Inferior parietal cortex (tissue), 1 donor: ENCODE measurements at regions not wholly inside any gene's neighbourhood (a gene's known extent, or its start where the extent isn't known, plus 50 kb on each side); places are given as distances from the start of the nearest gene placed in this dataset.
A peak's percentile ranks its signal among the peaks of the same experiment; 100 is the strongest.
"Not testable (repeated sequence)": the region's sequence is repeated elsewhere in the genome, so short reads cannot be mapped to it uniquely, and the experiment has no call there.

Source experiments
- DNase-seq: peaks from one replicate; pipeline ENCODE4 v3.0.0-alpha.2; 2016; ENCODE audit errors: extremely low spot score

GRCh38 chr6:28623242-28623641, 97.6 kb downstream of the GPX5 start:
- DNase-seq, result not testable (repeated sequence)

DNA sequence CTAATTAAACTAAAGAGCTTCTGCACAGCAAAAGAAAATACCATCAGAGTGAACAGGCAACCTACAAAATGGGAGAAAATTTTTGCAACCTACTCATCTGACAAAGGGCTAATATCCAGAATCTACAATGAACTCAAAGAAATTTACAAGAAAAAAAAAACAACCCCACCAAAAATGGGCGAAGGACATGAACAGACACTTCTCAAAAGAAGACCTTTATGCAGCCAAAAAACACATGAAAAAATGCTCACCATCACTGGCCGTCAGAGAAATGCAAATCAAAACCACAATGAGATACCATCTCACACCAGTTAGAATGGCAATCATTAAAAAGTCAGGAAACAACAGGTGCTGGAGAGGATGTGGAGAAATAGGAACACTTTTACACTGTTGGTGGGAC, 100.7 kb downstream of the GPX5 start:
- not testable (repeated sequence) for DNase-seq

DNA sequence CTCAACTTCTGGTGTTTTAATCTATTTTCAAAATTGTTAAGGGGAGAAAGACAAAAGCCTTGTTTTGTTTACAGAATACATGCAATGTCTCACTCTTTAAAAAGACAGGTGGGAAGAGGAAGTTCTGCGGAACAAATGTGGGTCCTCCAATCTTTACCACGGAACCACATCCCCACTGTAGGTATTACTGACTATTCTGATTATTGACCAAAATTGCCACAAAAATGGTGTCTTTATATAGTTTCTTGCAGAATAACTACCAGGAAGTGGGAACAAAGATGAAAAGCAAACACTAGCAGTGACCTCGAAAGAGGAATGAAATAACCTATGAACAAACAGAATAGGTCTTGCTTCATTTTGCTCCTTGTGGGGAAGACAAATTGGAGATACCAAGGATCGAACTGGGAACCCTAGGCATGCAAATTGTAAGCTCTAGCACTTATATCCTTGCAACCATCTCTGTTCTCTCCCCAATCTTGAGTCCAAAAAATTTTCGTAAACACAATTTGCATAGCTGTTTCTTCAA, 106.7 kb downstream of the GPX5 start:
- DNase-seq, result no peak

DNA sequence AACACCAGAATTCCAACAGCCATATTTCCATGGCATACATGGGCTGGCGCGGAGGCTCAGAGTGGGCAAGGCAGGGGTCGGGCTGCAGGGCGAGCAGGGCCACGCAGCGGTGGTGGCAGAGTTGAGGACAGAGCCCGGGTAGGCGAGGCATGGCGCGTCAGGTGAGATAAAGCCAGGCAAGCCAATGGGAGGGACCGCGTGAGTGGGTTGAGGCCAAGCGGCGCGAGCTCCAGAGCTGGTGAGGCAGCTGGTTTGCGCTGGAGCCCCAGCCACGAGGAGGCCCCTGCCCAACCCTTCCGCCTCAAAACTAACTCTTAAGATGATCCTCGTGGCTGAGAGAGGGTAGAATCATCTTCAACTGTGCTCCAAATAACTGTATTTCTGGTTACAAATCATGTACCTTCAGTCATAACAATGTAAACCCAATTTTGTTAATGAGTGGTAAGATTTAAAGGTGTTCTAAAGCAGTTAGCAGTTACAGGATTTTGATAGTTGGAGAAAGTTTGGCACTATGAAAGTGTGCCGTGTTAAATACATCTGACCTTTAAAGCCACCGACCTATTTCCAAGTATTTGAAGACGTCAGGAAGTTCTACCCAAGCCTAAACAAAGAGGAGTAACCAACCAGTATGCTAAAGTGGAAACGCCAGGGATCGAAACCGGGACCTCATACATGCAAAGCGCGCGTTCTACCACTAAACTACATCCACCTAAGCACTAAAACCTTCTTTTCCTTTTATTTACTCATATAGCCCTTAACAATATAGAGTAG, 107.9 kb downstream of the GPX5 start:
- no peak for DNase-seq

DNA sequence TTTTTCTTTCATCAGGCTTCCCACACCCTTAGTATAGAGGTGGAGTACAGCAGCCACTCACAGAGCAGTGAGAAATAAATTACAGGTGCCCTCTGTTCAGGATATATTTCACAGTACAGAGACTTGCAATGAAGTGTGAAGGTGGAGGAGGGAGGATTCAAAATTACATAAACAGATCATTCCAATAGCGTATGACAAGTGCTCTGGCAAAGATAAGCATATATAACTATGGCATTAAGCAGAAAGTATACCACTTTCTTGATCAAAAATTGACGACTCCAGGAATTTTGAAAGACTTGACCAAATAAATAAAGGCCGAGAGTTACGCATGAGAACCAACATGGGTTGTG, 108.7 kb downstream of the GPX5 start:
- peak; percentile 65 for DNase-seq

DNA sequence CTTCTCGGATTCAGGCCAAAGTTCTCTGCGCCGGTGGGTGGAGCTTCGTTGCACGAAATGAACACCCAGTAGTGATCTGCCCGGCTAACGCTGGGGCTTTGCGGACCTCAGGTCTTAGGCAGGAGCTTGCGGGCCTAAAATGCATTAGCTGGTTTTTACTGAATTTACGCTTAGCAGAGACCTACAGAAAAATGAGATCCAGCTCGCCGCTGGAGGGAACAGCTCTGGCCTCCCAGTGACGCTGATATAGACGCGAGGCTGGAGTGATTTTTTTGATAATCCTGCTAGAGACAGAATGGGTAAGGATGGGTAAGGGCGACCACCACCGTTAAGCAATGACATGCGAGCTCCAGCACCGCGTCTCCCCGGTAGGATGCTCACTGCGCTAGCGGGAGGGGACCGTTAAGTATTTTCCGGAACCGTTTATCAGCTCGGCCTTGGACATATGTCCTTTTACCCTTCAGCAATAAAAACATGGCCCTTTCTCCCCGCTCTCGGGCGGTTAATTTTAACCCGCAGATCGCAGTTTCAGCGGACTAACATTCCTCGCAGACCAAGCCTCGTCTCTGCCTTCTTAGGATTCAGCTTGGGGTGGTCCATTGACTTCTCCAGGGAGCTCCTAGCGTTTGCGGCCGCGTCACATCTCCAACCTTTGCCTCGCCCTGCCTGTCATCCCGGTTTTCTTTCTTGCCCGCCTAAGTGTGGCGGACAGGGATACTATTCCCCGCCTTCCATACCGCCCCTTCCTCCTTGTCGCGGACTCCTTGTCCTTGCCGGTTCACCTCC, 109.3 kb downstream of the GPX5 start:
- peak; percentile 39 for DNase-seq

GRCh38 chr6:28635547-28636158, 110.0 kb downstream of the GPX5 start:
- DNase-seq, result no peak

GRCh38 chr6:28638787-28639430, 113.2 kb downstream of the GPX5 start:
- no peak for DNase-seq

DNA sequence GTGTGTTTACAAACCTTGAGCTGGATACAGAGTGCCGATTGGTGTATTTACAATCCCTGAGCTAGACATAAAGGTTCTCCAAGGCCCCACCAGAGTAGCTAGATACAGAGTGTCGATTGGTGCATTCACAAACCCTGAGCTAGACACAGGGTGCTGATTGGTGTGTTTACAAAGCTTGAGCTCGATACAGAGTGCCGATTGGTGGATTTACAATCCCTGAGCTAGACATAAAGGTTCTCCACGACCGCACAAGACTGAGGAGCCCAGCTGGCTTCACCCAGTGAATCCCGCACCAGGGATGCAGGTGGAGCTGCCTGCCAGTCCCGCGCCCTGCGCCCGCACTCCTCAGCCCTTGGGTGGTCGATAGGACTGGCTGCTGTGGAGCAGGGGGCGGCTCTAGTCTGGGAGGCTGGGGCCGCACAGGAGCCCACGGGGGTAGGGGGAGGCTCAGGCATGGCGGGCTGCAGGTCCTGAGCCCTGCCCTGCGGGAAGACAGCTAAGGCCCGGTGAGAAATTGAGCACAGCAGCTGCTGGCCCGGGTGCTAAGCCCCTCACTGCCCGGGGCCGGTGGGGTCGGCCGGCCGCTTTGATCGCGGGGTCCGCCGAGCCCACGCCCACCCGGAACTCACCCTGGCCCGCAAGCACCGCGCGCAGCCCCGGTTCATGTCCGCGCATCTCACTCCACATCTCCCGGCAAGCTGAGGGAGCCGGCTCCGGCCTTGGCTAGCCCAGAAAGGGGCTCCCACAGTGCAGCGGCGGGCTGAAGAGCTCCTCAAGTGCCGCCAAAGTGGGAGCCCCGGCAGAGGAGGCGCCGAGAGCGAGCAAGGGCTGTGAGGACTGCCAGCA, 114.0 kb downstream of the GPX5 start:
- not testable (repeated sequence) for DNase-seq

- DNase-seq, result no peak
Observed at GRCh38 chr6:28643017-28643740, 117.5 kb downstream of the GPX5 start.

- no peak for DNase-seq
Observed at GRCh38 chr6:28646650-28647049, 121.0 kb downstream of the GPX5 start.

DNA sequence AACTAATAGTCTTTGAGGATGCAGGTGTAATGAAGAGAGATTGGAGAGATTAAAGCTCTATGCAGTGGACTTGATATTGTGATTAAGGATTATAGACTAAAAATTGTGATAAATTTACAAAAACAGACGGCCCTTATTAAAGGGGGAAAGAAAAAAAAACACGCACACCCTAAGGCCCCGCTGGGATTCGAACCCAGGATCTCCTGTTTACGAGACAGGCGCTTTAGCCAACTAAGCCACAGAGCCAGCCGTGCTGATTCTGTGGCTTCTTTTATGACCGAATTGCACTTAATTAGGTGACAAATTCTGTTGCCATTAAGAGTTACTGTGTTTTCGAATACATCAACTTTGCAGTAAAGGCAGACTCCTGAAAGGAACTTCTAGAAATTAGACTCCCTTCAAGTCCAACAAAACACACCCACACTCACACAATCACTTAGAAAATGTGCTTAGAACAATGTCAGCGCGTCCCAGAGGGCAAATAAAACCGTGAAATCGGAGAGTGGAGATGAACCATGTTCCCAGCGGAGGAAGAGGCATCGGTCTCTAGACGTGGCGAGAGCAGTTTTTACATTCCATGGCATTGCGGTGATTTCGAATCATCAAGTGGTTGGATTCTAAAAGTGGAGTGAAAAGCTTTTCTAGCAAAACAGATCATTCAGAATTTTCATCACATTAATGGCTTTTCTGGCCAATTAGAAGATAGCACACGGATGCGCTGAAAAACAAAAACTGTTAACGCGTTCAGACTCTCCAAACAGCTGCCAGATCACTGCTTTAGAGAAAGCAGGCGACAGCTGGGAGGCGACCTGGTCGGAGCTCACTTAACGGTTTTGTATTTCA, 122.6 kb downstream of the GPX5 start:
- peak; percentile 84 for DNase-seq

- peak; percentile 23 for DNase-seq
Observed at GRCh38 chr6:28648878-28649375, 123.2 kb downstream of the GPX5 start.

GRCh38 chr6:28651161-28651560, 125.5 kb downstream of the GPX5 start:
- DNase-seq, result no peak

DNA sequence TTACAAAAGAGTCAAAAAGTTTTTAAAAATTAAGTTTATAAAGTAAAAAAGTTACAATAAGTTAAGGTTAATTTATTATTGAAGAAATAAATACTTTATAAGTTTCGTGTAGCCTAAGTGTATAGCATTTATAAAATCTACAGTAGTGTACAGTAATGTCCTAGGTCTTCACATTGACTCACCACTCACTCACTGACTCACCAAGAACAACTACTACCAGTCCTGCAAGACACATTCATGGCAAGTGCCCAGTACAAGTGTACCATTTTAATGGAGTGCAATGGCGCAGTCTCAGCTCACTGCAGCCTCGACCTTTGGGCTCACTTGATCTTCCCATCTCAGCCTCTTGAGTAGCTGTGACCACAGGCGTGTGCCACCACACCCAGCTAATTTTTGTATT, 128.2 kb downstream of the GPX5 start:
- DNase-seq, result no peak

GRCh38 chr6:28655164-28655563, 129.5 kb downstream of the GPX5 start:
- no peak for DNase-seq

GRCh38 chr6:28656715-28657114, 131.0 kb downstream of the GPX5 start:
- no peak for DNase-seq

GRCh38 chr6:28657381-28657768, 131.7 kb downstream of the GPX5 start:
- peak; percentile 36 for DNase-seq

DNA sequence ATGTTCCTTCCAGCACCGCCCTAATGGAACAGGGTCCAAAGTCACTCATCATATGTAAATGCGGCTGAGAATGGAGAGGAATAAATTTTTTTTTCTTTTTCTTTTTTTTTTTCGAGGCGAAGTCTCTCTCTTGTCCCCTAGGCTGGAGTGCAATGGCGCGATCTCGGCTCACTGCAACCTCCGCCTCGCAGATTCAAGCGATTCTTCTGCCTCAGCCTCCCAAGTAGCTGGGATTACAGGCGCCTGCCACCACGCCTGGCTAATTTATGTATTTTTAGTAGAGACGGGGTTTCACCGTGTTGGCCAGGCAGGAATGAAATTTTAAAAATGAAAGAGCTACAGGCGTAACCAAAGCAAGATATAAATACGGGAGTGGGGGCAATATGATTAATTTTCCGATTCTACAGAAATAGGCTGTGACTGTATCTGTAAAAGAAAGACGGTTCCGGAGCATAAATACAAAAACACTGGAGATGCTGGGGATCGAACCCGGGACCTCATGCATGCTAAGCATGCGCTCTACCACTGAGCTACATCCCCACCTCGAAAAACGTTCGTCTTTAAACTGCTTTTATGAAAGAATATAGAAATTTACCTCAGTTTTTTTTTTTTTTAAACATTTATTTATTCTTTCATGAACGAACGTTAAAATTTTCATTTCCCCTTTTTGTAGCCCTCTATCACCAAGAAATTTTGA, 132.2 kb downstream of the GPX5 start:
- DNase-seq, result peak; percentile 74
